ENCODE measurements at regions not wholly inside any gene's neighbourhood (a gene's known extent, or its start where the extent isn't known, plus 50 kb on each side); places are given as distances from the start of the nearest gene placed in this dataset.
A peak's percentile ranks its signal among the peaks of the same experiment; 100 is the strongest.

DNA sequence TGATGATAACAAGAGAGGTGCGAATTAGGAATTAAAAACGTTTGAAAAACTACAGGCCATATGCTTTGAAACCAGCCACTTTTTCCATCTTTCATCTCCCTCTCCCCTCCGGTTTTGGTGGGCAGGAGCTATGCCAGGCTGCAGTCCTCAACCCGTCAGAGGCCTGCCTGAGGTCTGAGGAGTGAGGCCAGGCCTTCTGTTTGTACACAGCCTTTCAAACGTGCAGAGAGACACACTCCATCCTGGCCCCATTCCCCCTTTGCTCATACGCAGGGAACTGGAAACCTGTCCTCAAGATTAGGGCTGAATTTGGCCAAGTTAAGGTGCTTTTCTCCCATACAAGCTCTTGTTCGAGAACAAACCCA lies 74.5 kb downstream of the ZIC5 start:
- TF ChIP-seq, protein P1, sequence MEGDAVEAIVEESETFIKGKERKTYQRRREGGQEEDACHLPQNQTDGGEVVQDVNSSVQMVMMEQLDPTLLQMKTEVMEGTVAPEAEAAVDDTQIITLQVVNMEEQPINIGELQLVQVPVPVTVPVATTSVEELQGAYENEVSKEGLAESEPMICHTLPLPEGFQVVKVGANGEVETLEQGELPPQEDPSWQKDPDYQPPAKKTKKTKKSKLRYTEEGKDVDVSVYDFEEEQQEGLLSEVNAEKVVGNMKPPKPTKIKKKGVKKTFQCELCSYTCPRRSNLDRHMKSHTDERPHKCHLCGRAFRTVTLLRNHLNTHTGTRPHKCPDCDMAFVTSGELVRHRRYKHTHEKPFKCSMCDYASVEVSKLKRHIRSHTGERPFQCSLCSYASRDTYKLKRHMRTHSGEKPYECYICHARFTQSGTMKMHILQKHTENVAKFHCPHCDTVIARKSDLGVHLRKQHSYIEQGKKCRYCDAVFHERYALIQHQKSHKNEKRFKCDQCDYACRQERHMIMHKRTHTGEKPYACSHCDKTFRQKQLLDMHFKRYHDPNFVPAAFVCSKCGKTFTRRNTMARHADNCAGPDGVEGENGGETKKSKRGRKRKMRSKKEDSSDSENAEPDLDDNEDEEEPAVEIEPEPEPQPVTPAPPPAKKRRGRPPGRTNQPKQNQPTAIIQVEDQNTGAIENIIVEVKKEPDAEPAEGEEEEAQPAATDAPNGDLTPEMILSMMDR (IDR thresholded peaks at IDR 0.05; ENCODE audit: low read depth, low read length), result no peak
- no peak overlapping the region for H3K4me3 ChIP-seq (replicated peaks in 1 of 2; ENCODE audit: low read depth in 2 of 2, low read length in 2 of 2)
- DNase-seq (ENCODE audit: low read depth in 2 of 2), result no peak

DNA sequence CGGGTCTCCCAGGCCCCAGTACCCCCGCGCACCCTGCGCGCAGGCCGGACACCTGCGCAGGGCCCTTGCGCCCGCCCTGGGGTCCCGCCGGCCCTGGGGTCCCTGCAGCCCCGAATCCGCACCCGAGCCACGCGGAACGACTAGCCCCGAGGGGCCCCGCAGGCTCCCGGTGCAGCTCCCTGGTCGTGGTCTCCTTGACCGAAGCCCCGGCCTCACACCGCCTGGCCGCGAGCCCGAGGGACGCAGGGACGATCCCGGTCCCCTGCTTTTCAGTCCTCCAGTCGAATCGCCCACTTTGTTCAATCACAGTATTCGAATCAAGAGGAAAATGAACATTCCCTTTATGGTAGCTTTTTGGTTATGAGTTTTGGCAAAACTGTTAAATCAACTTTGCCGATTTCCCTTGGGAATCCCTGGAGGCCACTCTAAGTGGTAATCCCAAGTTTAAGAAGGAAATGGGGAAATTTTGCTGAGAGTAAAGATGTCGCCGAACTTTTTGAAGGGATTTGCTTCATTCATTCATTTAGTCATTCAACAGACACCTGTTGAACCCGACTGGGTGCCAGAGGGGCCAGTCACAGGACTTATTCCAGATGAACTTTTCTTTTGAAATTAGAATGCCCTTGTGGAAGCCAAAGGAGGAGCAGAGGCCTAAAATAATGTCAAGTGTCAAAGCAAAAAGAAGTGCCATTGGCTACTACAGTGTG lies 75.0 kb downstream of the ZIC5 start:
- H3K4me3 ChIP-seq (replicated peaks in 1 of 2; ENCODE audit: low read depth in 2 of 2, low read length in 2 of 2), result no peak overlapping the region
- TF ChIP-seq, protein P1 (IDR thresholded peaks at IDR 0.05; ENCODE audit: low read depth, low read length), result no peak

DNA sequence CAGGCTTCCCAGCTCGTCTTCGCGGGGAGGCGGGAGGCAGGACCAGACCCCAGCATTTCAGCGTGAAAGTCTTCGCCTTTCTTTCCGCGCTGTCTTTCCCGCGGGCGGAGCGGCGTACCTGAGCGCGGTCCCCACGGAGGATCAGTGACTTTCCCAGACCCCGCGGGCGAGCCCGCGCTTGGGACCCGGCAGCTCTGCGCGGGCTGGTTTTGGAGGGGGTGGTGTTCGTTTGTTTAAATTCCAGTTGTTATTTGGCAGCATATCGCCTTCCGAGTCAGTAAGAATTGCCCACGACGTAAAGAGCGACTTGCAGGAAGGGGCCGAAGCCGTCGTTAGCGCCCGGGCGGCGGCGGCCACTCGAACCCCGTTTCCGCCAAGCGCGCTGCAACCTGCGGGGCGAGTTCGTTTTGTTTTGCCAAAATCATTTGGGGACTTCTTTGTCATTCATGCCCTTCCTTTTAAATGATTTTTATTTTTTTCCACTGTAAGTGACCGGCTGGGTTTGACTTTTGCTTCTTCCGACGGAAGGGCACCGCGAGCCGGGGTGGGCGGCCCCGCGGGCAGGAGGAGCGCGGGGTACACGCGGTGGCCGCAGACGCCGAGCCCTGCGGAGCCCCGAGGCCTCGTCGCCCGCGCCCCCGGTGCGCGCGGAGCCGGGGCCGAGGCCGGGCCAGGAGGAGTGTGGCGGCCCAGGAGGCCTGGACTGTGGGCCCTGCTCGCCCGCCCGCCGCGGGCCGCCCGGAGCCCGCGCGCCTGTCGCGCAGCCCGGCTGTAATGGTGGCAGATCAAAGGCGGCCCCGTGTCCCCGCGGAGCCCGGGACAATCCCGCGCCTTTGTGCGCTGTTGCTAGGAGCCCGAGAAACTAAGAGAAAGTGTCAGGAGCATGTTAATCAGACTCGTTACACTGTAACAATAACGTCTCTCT lies 75.9 kb downstream of the ZIC5 start:
- no peak for DNase-seq (ENCODE audit: low read depth in 2 of 2)
- TF ChIP-seq, protein P1 (IDR thresholded peaks at IDR 0.05; ENCODE audit: low read depth, low read length), result no peak

More for the DNA sequence above, 75.0 kb downstream of the ZIC5 start:
- no peak for DNase-seq (ENCODE audit: low read depth in 2 of 2)

DNA sequence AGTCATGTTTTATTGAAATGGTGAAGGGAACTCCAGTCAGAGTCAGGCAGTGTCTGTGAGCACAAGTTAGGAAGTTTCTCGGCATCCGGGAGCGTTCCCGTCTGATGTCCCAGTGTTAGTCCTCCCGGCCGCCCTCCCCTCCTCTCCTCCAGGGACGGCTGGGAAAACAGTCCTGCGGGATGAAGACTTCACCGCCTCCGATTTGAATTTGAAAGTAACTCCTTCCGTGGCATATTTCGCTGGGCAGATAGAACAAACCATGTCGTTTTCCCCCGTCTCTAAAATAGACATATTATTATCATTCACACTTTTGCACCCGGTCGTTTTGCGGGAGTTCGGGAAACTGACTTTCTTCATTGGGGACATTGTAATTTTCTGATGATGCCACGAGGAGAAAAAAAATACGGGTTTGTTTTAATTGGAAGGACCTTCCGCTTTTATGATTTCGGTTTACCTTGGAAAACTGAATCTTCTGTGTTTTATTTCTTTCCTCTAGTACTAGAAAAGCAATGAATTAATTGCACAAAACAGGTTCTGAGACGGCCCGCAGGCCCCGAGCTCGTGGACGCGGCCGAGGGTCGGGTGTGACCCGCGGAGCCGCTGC lies 76.6 kb downstream of the ZIC5 start:
- DNase-seq (ENCODE audit: low read depth in 2 of 2), result peak; percentile 4 to 9
- TF ChIP-seq, protein P1 (IDR thresholded peaks at IDR 0.05; ENCODE audit: low read depth, low read length), result no peak
- peak overlapping the region; percentile 15 to 26 for H3K4me3 ChIP-seq (replicated peaks in 1 of 2; ENCODE audit: low read depth in 2 of 2, low read length in 2 of 2)

More for the DNA sequence above, 75.9 kb downstream of the ZIC5 start:
- peak overlapping the region; percentile 15 to 26 for H3K4me3 ChIP-seq (replicated peaks in 1 of 2; ENCODE audit: low read depth in 2 of 2, low read length in 2 of 2)

DNA sequence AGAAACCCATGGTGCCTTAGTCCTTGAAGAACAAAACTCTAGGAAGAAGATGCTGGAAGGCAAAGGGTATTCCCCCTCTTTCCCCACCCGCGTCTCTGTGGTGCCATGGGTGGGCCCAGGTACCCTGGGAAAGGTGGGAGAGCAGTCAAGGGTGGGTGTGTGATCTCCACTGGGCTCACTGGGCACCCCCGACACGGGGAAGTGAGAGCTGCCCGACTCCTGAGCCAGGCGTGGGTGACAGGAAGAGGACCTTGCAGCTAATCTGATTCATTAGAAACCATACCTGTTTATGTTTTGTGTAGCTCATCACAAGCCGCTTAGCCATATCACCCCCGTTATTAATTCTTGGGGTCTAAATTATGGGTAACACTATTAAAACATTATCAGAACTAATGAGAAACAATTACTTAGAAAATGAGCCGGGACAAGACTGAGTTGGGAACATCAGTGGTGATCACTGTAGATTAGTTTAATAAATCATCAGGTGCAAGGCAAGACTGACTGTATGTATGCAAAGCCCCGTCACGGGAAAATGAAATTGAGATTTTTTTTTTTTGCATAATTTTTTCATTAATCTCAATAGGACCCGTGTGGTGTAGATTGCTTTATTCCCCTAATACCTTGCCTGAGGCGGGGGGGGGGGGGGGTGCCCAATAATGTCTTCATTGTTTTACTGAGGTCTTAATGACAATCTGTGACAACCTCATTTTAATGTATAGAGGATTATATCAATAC lies 77.3 kb downstream of the ZIC5 start:
- TF ChIP-seq, protein P1 (IDR thresholded peaks at IDR 0.05; ENCODE audit: low read depth, low read length), result no peak
- DNase-seq (ENCODE audit: low read depth in 2 of 2), result no peak
- no peak overlapping the region for H3K4me3 ChIP-seq (replicated peaks in 1 of 2; ENCODE audit: low read depth in 2 of 2, low read length in 2 of 2)

DNA sequence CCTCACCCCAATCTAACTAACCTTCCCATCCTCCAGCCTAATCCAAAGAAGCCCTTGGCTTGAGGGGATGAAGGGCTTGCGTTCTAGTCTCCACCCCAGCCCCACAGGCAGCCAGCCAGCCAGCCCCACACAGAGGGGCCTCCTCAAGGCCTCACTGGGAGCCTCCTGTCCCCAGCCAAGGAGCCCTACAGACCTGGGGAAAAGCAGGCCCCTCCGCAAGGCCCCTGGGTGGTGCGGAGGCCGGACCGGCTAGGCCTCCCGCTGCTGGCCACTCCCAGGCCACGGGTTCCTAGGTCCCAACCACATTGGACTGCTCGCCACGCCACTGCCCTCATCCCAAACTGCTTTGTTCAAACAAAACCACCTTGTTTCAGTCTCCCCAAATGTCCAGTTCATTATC lies 78.0 kb downstream of the ZIC5 start:
- TF ChIP-seq, protein P1 (IDR thresholded peaks at IDR 0.05; ENCODE audit: low read depth, low read length), result no peak
- no peak for DNase-seq (ENCODE audit: low read depth in 2 of 2)
- H3K4me3 ChIP-seq (replicated peaks in 1 of 2; ENCODE audit: low read depth in 2 of 2, low read length in 2 of 2), result no peak overlapping the region

All from cardiac fibroblast (primary cell).